SJCRH30 (cell line): ENCODE measurements at regions not wholly inside any gene's neighbourhood (a gene's known extent, or its start where the extent isn't known, plus 50 kb on each side); places are given as distances from the start of the nearest gene placed in this dataset.
"Not testable (repeated sequence)": the region's sequence is repeated elsewhere in the genome, so short reads cannot be mapped to it uniquely, and the experiment has no call there.

Experiments used
- DNase-seq, 2 experiments: peaks; one replicate each; pipeline ENCODE4 v3.0.0-alpha.2; 2015 to 2020
- H3K27ac ChIP-seq: fragments of 250-450 bp; sonication (Bioruptor Pico); 2 replicates; pipeline ENCODE4 v1.5.1; 2020; ENCODE audit warnings: mild to moderate bottlenecking, moderate library complexity
- H3K27me3 ChIP-seq: fragments of 250-450 bp; sonication (Bioruptor Pico); 2 replicates; pipeline ENCODE4 v1.5.1; 2020; ENCODE audit warnings: mild to moderate bottlenecking, moderate library complexity
- H3K36me3 ChIP-seq: fragments of 250-450 bp; sonication (Bioruptor Pico); 2 replicates; pipeline ENCODE4 v1.5.1; 2020; ENCODE audit warnings: mild to moderate bottlenecking, moderate library complexity
- H3K4me1 ChIP-seq: fragments of 250-450 bp; sonication (Bioruptor Pico); 2 replicates; pipeline ENCODE4 v1.5.1; 2020; ENCODE audit warnings: mild to moderate bottlenecking, moderate library complexity
- H3K4me3 ChIP-seq: fragments of 250-450 bp; sonication (Bioruptor Pico); 2 replicates; pipeline ENCODE4 v1.5.1; 2020; ENCODE audit warnings: mild to moderate bottlenecking, moderate library complexity
- H3K9me3 ChIP-seq: fragments of 250-450 bp; sonication (Bioruptor Pico); replicated peaks from 2 replicates; pipeline ENCODE4 v1.5.1; 2020; ENCODE audit warnings: mild to moderate bottlenecking, moderate library complexity

DNA sequence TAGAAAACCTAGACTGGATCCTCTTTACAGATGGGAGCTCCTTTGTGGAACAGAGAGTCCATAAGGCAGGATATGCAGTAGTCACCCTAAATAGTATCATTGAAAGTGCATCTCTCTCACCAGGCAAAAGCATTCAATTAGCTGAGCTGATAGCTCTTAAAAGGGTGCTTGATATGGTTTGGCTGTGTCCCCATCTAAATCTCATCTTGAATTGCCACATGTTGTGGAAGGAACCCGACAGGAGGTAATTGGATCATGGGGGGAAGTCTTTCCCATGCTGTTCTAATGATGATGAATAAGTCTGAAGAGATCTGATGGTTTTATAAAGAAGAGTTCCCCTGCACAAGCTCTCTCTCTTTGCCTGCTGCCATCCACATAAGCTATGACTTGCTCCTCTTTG lies 96.2 kb upstream of the RMP24 start:
- H3K4me1 ChIP-seq: no peaks in the 10 kb centered on the region
- no peaks in the 10 kb centered on the region for H3K27me3 ChIP-seq
- no peak overlapping the region for H3K27ac ChIP-seq
- H3K9me3 ChIP-seq: no peaks in the 10 kb centered on the region
- DNase-seq: no peak
- no peaks in the 10 kb centered on the region for H3K36me3 ChIP-seq
- no peak overlapping the region for H3K4me3 ChIP-seq

DNA sequence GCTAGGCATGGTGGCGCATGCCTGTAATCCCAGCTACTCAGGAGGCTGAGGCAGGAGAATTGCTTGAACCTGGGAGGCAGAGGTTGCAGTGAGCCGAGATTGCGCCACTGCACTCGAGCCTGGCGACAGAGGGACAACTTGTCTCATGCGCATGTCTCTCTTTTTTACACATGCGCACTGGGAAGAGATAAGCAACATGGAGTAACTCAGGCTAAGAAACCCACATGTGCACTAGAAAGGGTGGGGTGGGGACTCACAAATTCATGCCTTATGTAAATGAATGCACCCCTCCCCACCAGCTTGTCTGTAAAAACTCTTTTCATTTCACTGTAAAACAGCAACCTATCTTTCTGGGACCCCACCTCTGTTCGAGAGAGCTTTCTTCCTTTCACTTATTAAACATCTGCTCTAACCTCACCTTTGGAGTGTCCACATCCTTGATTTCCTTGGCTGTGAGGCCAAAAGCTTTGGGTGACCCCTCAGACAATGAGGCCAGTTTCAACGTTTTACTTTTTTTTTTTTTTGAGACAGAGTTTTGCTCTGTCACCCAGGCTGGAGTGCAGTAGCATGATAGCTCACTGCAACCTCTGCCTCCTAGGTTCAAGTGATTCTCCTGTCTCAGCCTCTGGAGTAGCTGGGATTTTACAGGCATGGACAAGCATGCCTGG lies 91.6 kb upstream of the RMP24 start:
- Histone ChIP-seq H3K27me3 (no peaks in the 10 kb centered on the region), H3K4me3 (no peak overlapping the region), H3K9me3 (no peaks in the 10 kb centered on the region), H3K36me3 (no peaks in the 10 kb centered on the region), H3K4me1 (no peaks in the 10 kb centered on the region), H3K27ac (no peak overlapping the region)
- no peak for DNase-seq

DNA sequence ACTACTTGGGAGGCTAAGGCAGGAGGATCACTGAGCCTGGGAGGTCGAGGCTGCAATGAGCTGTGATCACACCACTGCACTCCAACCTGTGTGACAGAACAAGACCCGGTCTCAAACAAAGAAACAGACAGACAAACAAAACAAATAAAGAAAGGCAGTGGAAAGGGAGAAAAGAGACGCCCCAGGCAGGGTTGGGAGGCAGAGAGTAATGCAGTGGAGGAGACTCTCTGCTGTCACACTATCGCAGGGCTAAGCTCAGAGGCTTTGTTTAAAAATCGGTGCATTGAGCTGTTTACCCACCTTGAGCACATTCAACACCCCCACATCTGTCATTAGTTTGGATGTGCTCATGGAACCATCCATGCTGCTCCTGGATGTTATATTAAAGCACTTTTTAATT lies 84.2 kb upstream of the RMP24 start:
- Histone ChIP-seq H3K4me1 (no peaks in the 10 kb centered on the region), H3K36me3 (no peaks in the 10 kb centered on the region), H3K4me3 (no peak overlapping the region), H3K9me3 (no peaks in the 10 kb centered on the region), H3K27me3 (no peaks in the 10 kb centered on the region), H3K27ac (no peak overlapping the region)
- DNase-seq: no peak

DNA sequence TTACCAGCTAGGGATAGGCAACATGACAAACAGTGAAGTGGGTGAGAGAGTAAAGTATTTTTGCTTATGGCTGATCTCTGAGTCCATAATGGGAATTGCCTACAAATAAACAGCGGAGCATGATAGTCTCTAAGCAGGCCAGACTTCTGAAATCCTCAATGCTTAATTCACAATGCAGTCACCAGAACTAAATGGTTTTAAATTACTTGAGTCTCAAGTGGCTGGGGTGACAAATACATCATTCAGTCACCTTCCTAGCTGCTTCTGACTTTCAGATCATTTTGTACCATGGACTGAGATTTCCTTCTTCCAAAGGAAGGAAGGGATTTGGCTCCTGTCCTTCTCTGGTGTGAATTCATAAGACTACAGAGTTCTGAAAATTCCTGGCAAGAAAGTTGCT lies 82.8 kb upstream of the RMP24 start:
- Histone ChIP-seq H3K36me3 (no peaks in the 10 kb centered on the region), H3K27me3 (no peaks in the 10 kb centered on the region), H3K9me3 (no peaks in the 10 kb centered on the region), H3K4me3 (no peak overlapping the region), H3K4me1 (no peaks in the 10 kb centered on the region), H3K27ac (no peak overlapping the region)
- no peak for DNase-seq

DNA sequence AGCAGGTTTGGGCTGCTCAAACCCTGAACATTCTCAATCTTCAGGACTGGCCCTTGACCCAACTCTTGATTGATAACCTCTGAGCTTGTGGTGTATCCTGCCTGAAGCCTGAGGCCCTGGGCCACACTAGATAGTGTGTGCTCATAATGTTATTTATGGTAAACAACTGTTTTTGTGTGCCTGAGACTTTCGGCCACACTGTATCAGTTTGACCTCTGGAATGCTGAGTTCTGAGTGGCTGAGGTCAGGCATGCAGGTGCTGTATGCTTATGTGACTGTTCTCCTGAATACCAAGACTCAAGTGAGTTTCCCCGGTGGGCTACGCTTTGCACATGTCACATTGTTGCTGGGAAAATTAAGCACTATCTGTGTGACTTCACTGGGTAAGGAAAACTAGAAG lies 82.2 kb upstream of the RMP24 start:
- Histone ChIP-seq H3K9me3 (no peaks in the 10 kb centered on the region), H3K27ac (no peak overlapping the region), H3K36me3 (no peaks in the 10 kb centered on the region), H3K4me3 (no peak overlapping the region), H3K4me1 (no peaks in the 10 kb centered on the region), H3K27me3 (no peaks in the 10 kb centered on the region)
- no peak for DNase-seq

DNA sequence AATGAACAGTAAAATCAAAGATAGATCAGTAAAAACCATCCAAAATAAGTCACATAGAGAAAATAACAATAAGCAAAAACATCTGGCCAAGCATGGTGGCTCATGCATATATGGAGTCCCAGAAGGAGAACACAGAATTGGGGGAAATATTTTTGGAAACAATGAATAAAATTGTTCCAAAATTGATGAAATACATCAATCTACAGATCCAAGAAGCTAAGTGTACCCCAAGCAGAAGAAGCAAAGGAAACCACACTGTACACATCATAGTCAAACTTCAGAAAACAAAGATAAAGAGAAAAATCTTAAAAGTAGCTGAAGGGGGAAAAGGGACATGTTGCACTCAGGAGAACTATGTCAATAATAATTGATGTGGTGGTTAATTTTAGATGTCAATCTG lies 80.4 kb upstream of the RMP24 start:
- H3K9me3 ChIP-seq: no peaks in the 10 kb centered on the region
- H3K36me3 ChIP-seq: no peaks in the 10 kb centered on the region

DNA sequence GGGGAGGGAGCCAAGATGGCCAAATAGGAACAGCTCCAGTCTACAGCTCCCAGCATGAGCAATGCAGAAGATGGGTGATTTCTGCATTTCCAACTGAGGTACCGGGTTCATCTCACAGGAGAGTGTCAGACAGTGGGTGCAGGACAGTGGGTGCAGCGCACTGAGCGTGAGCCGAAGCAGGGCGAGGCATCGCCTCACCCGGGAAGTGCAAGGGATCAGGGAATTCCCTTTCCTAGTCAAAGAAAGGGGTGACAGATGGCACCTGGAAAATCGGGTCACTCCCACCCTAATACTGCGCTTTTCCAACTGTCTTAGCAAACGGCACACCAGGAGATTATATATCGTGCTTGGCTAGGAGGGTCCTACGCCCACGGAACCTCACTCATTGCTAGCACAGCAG lies 75.0 kb upstream of the RMP24 start:
- H3K36me3 ChIP-seq, H3K4me3 ChIP-seq, H3K9me3 ChIP-seq, H3K4me1 ChIP-seq, H3K27ac ChIP-seq, H3K27me3 ChIP-seq, DNase-seq: not testable (repeated sequence)

More for the DNA sequence above, 80.4 kb upstream of the RMP24 start:
- no peaks in the 10 kb centered on the region for H3K27me3 ChIP-seq
- DNase-seq: no peak
- no peak overlapping the region for H3K4me3 ChIP-seq
- no peak overlapping the region for H3K27ac ChIP-seq
- no peaks in the 10 kb centered on the region for H3K4me1 ChIP-seq

DNA sequence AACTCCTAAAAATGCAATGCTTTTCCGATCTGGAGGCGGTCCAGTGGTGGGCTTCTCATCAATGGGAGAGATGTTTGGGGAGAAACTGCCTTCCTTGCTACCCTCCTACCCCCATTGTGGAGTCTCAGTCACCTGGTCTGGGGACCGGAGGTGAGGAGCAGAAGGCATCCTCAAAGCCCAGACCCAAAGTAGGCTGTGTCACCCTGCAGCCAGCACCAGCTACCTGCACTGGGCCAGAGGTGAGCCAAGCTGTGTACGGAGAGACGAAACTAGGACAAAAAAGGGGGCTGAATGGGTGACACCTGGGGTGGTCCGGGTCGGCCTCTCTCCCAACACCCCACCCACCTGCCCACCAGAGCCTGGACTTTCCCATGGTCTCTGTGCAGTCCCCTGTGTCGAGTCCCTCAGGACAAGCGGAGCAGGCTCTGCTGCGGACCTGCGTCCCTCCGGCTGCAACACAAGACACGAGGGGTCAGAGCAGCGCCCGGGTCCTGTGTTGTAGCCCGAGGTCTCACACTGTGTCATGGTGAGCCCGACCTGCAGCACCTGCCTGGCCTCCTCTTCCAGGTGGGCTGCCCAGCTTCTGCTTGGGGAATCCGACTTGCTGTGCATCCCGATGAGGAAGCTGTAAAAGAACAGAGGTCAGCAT lies 68.0 kb upstream of the RMP24 start:
- DNase-seq: no peak
- H3K27me3 ChIP-seq: no peaks in the 10 kb centered on the region

DNA sequence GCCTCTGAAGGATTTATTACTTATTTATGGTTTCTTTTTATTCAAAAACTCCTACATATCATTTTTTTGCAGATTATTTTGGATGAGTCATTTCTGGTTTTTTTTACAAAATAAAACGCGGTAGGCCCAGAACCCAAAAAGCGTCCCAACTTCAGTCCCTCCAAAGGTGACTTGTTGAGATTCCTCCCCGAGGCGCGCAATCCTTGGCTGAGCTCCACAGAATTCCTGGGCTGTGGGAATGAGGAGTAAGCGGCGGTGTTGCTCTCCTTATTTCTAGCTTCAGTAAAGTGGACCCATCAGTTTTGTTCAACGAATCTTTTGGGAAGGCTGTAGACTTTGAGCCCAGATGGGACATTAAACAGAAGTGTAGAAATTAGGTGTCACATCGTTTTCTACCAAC lies 67.0 kb upstream of the RMP24 start:
- Histone ChIP-seq H3K27ac (no peak overlapping the region), H3K4me3 (no peak overlapping the region), H3K4me1 (no peaks in the 10 kb centered on the region), H3K9me3 (no peaks in the 10 kb centered on the region), H3K27me3 (no peaks in the 10 kb centered on the region), H3K36me3 (no peaks in the 10 kb centered on the region)
- DNase-seq: no peak

More for the DNA sequence above, 68.0 kb upstream of the RMP24 start:
- H3K27ac ChIP-seq: no peak overlapping the region
- H3K36me3 ChIP-seq: no peaks in the 10 kb centered on the region
- no peaks in the 10 kb centered on the region for H3K9me3 ChIP-seq
- H3K4me1 ChIP-seq: no peaks in the 10 kb centered on the region
- no peak overlapping the region for H3K4me3 ChIP-seq

DNA sequence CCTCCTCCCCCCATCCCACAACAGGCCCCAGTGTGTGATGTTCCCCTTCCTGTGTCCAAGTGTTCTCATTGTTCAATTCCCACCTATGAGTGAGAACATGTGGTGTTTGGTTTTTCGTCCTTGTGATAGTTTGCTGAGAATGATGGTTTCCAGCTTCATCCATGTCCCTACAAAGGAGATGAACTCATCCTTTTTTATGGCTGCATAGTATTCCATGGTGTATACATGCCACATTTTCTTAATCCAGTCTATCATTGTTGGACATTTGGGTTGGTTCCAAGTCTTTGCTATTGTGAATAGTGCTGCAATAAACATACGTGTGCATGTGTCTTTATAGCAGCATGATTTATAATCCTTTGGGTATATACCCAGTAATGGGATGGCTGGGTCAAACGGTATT lies 66.2 kb upstream of the RMP24 start:
- not testable (repeated sequence) for H3K36me3 ChIP-seq, H3K4me1 ChIP-seq, H3K27me3 ChIP-seq, DNase-seq, H3K27ac ChIP-seq, H3K4me3 ChIP-seq, H3K9me3 ChIP-seq

DNA sequence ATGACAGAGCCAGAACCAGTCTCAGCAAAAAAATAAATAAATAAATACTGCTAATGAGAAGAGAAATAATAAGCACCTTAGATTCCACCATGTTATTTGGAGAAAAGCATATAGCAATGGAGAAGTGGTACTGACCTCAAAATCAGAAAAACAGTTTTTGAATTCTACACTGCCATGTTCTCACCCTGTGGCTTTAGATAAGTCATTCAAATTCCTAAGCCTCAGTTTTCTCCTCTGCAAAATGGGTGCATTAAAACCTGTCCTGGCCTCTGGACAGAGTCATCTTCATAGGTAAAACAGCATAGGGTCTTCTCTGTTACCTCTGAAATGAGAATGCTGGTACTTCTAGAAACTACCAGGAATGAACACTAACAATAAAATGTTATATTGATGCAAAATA lies 62.2 kb upstream of the RMP24 start:
- DNase-seq: no peak
- Histone ChIP-seq H3K4me1 (no peaks in the 10 kb centered on the region), H3K27ac (no peak overlapping the region), H3K36me3 (no peaks in the 10 kb centered on the region), H3K27me3 (no peaks in the 10 kb centered on the region), H3K9me3 (no peaks in the 10 kb centered on the region), H3K4me3 (no peak overlapping the region)

DNA sequence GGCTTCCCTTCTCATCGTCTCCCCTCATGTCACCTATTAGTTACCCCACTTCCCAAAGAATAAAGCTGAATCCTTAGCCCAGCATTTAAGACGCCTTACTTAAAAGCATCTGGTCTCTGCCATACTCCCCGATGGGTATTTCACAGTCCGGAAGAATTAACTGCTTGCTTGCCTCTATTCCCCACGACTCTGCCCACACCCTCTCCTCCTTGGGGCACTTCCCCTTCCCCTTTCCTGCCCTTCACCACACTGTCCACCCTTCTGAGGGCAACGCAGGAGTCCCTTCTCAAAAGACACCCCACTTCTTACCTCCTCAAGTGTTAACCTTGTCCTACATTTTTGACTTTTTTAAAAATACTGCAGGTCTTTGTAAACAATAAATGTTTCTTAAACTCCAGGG lies 60.1 kb upstream of the RMP24 start:
- Histone ChIP-seq H3K4me1 (no peaks in the 10 kb centered on the region), H3K36me3 (no peaks in the 10 kb centered on the region), H3K27me3 (no peaks in the 10 kb centered on the region), H3K27ac (no peak overlapping the region), H3K4me3 (no peak overlapping the region), H3K9me3 (no peaks in the 10 kb centered on the region)
- DNase-seq: no peak

DNA sequence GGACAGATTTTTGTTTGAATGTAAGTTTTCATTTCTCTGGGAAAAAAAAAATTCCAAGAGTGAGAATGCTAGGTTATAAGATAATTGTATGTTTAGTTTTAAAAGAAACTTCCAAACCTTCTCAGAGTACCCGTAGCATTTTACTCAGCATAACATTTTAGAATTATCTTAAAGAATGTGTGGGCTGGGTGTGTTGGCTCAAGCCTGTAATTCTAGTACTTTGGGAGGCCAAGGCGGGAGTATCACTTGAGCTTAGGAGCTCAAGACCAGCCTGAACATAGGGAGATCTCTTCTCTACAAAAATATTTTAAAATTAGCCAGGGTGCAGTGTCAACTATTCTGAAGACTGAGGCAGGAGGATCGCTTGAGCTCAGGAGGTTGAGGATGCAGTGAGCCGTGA lies 57.4 kb upstream of the RMP24 start:
- H3K9me3 ChIP-seq: no peaks in the 10 kb centered on the region
- no peaks in the 10 kb centered on the region for H3K36me3 ChIP-seq
- H3K27me3 ChIP-seq: no peaks in the 10 kb centered on the region
- no peak overlapping the region for H3K27ac ChIP-seq
- no peak overlapping the region for H3K4me3 ChIP-seq
- no peaks in the 10 kb centered on the region for H3K4me1 ChIP-seq
- no peak for DNase-seq

DNA sequence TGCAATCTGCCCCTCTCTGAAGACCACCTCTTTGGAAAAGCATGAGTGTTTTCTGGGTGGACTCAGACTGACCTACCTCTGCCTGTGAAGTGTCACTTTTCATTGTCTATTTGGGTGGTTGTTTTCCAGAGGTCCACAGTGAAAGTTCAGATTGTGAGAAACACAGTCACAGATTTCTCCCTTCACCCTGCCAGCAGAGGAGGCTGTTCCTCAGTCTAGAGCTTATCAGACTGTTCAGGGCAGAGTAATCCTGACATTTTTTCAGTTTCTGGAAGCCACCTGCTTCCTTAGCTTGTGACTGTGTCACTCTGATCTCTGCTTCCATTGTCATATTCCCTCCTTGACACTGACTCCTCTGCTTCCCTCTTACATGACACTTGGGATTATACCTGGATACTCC lies 55.4 kb upstream of the RMP24 start:
- no peaks in the 10 kb centered on the region for H3K27me3 ChIP-seq
- no peaks in the 10 kb centered on the region for H3K4me1 ChIP-seq
- H3K4me3 ChIP-seq: no peak overlapping the region
- no peaks in the 10 kb centered on the region for H3K9me3 ChIP-seq
- no peaks in the 10 kb centered on the region for H3K36me3 ChIP-seq
- H3K27ac ChIP-seq: no peak overlapping the region
- DNase-seq: no peak

DNA sequence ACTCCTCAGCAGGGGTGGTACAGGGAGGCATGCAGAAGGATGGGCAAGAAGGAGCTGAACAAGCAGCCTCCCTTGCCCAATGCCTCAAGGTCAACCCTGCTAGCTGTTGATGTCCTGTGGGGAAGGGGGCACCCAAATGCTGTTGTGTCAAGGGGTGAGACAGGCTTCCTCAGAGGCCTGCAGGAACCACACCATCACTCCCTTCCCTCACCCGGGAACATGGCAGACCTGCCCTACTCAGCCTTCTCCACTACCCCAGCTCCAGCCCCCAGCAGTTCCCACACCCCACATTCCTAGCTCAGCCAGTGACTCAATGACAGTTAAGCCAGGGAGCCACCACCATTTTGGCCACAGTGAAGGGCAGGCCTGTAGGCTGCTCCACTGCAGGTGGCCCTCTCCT lies 53.9 kb upstream of the RMP24 start:
- Histone ChIP-seq H3K4me1 (no peaks in the 10 kb centered on the region), H3K4me3 (no peak overlapping the region), H3K9me3 (no peaks in the 10 kb centered on the region), H3K27me3 (no peaks in the 10 kb centered on the region), H3K36me3 (no peaks in the 10 kb centered on the region), H3K27ac (no peak overlapping the region)
- DNase-seq: no peak

DNA sequence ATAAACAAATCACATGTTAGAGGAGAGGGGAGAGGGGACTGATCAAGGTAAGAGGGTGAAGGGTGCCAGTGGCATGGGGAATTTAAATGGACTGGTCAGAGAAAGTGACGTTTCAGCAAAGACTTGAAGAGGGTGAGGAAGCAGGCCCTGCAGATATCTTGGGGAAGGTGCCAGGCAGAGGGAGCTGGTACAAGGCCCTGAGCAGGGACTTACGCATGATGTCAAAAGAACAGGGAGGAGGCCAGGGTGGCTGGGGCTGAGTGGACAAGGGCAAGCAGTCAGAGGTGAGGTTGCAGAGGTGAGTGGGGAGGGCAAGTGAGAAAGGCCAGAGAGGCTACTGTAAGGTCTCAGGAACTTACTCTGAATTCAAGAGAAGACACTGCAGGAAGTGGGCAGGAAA lies 53.3 kb upstream of the RMP24 start:
- DNase-seq: no peak
- Histone ChIP-seq H3K36me3 (no peaks in the 10 kb centered on the region), H3K9me3 (no peaks in the 10 kb centered on the region), H3K4me3 (no peak overlapping the region), H3K4me1 (no peaks in the 10 kb centered on the region), H3K27ac (no peak overlapping the region), H3K27me3 (no peaks in the 10 kb centered on the region)
